ENCODE measurements at regions not wholly inside any gene's neighbourhood (a gene's known extent, or its start where the extent isn't known, plus 50 kb on each side); places are given as distances from the start of the nearest gene placed in this dataset.

DNA sequence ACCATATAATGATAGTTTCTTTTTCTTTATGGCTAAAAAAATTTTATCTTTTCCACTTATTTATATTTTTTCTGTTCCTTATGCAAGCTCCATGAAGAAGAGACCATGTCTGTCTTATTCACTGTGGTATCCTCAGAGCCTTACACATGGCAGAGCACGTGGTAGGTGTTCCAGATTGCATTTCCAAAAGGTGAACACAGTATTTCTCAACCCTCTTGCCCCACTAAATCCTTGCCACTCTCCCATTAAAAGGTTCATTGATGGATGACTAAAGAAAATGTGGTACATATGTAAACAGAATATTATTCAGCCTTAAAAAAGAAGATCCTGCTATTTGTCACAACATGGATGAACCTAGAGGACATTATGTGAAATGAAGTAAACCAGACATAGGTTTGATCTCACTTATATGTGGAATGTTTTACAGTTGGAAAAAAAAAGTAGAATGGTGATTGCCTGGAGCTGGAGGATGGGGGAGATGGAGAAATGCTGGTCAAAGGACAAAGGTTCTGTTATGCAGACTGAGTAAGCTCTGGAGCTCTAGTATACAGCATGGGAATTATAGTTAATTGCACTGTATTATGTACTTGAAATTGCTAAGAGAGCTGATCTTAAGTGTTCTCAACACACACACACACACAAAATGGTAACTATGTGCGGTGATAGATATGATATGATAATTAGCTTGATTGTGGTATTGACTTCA is 266.7 kb downstream of the CNTN3 start:
- POLR2A ChIA-PET (ENCODE audit: unreplicated experiment) = no interaction called here
- DNase-seq = no peak
- no peaks in the 10 kb centered on the region; the same call in 1 of the 2 replicates for H3K9me2 ChIP-seq (ENCODE audit: insufficient read depth)
- intact Hi-C loops (cut with micrococcal nuclease; ENCODE audit: unreplicated experiment) = no loop called here
- no peak overlapping the region for H3K27ac ChIP-seq
- H3K27me3 ChIP-seq (ENCODE audit: insufficient read depth, low read depth) = peaks cover 13% of the 10 kb centered on the region
- no peaks in the 10 kb centered on the region for H3K4me1 ChIP-seq (replicated peaks; ENCODE audit: insufficient read depth)
- CTCF ChIA-PET = no interaction called here
- H3K9me3 ChIP-seq (ENCODE audit: insufficient read depth, low read depth) = no peaks in the 10 kb centered on the region
- no peak overlapping the region for H3K4me2 ChIP-seq
- TF ChIP-seq, protein P1, sequence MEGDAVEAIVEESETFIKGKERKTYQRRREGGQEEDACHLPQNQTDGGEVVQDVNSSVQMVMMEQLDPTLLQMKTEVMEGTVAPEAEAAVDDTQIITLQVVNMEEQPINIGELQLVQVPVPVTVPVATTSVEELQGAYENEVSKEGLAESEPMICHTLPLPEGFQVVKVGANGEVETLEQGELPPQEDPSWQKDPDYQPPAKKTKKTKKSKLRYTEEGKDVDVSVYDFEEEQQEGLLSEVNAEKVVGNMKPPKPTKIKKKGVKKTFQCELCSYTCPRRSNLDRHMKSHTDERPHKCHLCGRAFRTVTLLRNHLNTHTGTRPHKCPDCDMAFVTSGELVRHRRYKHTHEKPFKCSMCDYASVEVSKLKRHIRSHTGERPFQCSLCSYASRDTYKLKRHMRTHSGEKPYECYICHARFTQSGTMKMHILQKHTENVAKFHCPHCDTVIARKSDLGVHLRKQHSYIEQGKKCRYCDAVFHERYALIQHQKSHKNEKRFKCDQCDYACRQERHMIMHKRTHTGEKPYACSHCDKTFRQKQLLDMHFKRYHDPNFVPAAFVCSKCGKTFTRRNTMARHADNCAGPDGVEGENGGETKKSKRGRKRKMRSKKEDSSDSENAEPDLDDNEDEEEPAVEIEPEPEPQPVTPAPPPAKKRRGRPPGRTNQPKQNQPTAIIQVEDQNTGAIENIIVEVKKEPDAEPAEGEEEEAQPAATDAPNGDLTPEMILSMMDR (conservative IDR thresholded peaks at IDR 0.05) = no peak
- no peak for TF ChIP-seq EZH2 (IDR thresholded peaks at IDR 0.05; ENCODE audit: low read depth)
- H3K79me2 ChIP-seq (ENCODE audit: low read depth) = no peaks in the 10 kb centered on the region
- H3K36me3 ChIP-seq (ENCODE audit: low read depth) = no peaks in the 10 kb centered on the region
- no peak overlapping the region for H3K4me3 ChIP-seq
- no TSS peak for BruUV-seq (replicated peaks)
- H4K20me1 ChIP-seq (ENCODE audit: insufficient read depth) = no peaks in the 10 kb centered on the region
- H2AFZ ChIP-seq = no peak overlapping the region
- H3F3A ChIP-seq (ENCODE audit: insufficient read depth, low read depth) = no peaks in the 10 kb centered on the region

DNA sequence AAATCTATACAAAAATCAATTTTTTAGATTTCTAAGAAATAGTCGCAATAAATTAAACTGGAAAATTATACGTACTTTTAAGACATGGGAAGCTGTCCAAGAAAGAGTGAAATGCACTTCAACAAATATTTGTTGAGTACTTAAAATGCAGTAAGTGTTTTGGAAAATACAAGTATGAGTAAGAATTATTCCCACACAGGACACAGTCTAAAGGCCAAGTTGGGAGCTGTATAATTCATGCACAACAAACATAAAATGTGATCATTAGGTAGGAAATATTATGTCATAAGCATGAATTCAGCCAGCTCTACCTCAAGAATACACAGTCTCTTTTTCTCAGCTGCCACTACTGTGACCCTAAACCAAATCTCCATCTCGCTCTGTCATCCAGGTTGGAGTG is 267.6 kb downstream of the CNTN3 start:
- Histone ChIP-seq H3F3A (ENCODE audit: insufficient read depth, low read depth) (no peaks in the 10 kb centered on the region), H3K79me2 (ENCODE audit: low read depth) (no peaks in the 10 kb centered on the region), H3K4me3 (no peak overlapping the region), H3K27ac (no peak overlapping the region), H3K27me3 (ENCODE audit: insufficient read depth, low read depth) (peaks cover 19% of the 10 kb centered on the region), H3K4me1 (replicated peaks; ENCODE audit: insufficient read depth) (no peaks in the 10 kb centered on the region), H3K9me2 (ENCODE audit: insufficient read depth) (no peaks in the 10 kb centered on the region; the same call in 1 of the 2 replicates), H4K20me1 (ENCODE audit: insufficient read depth) (no peaks in the 10 kb centered on the region), H3K9me3 (ENCODE audit: insufficient read depth, low read depth) (no peaks in the 10 kb centered on the region), H3K36me3 (ENCODE audit: low read depth) (no peaks in the 10 kb centered on the region), H2AFZ (no peak overlapping the region), H3K4me2 (no peak overlapping the region)
- DNase-seq = no peak
- ChIA-PET CTCF (no interaction called here), POLR2A (ENCODE audit: unreplicated experiment) (no interaction called here)
- intact Hi-C loops (cut with micrococcal nuclease; ENCODE audit: unreplicated experiment) = no loop called here
- TF ChIP-seq, protein P1 (conservative IDR thresholded peaks at IDR 0.05) = no peak
- no peak for TF ChIP-seq EZH2 (IDR thresholded peaks at IDR 0.05; ENCODE audit: low read depth)
- BruUV-seq (replicated peaks) = no TSS peak

DNA sequence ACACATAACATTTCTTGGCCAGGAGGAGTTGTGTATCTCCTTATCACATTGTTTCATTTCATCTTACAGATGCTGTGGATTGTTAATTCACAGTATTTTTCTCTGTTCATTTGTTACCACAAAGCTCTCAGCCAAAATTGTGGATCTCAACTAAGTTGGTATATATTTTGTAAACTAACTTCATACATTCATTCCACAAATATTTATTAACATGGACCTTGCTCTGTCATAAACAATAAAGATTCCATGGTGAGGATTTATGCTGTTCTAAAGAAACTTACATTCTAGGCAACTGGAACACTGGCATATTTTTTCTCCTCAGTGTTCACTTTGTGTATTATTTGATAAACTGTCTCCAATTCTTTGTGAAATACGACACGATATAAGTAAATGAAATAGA is 268.8 kb downstream of the CNTN3 start:
- intact Hi-C loops (cut with micrococcal nuclease; ENCODE audit: unreplicated experiment) = no loop called here
- BruUV-seq (replicated peaks) = no TSS peak
- ChIA-PET CTCF (no interaction called here), POLR2A (ENCODE audit: unreplicated experiment) (no interaction called here)
- TF ChIP-seq, protein P1 (conservative IDR thresholded peaks at IDR 0.05) = no peak
- no peak for TF ChIP-seq EZH2 (IDR thresholded peaks at IDR 0.05; ENCODE audit: low read depth)
- Histone ChIP-seq H3K4me3 (no peak overlapping the region), H3K9me2 (ENCODE audit: insufficient read depth) (no peaks in the 10 kb centered on the region; the same call in 1 of the 2 replicates), H3K36me3 (ENCODE audit: low read depth) (no peaks in the 10 kb centered on the region), H3K27ac (no peak overlapping the region), H3K27me3 (ENCODE audit: insufficient read depth, low read depth) (peaks cover 27% of the 10 kb centered on the region), H2AFZ (no peak overlapping the region), H3K4me2 (no peak overlapping the region), H3K4me1 (replicated peaks; ENCODE audit: insufficient read depth) (no peaks in the 10 kb centered on the region), H3F3A (ENCODE audit: insufficient read depth, low read depth) (no peaks in the 10 kb centered on the region), H3K9me3 (ENCODE audit: insufficient read depth, low read depth) (no peaks in the 10 kb centered on the region), H4K20me1 (ENCODE audit: insufficient read depth) (no peaks in the 10 kb centered on the region), H3K79me2 (ENCODE audit: low read depth) (no peaks in the 10 kb centered on the region)
- no peak for DNase-seq

Data from PC-9 (cell line).